Gastroesophageal sphincter (tissue), 3 donors: ENCODE measurements at regions not wholly inside any gene's neighbourhood (a gene's known extent, or its start where the extent isn't known, plus 50 kb on each side); places are given as distances from the start of the nearest gene placed in this dataset.

ENCODE experiments used
- POLR2AphosphoS5 ChIP-seq: sonication (generic); formaldehyde crosslinking; IDR thresholded peaks from one replicate; pipeline ENCODE4 v1.6.1; 2017; ENCODE audit warnings: antibody characterized with exemption
- TF ChIP-seq, protein P1 (sequence below), 4 experiments: fragments of 200-600 bp in 2 of 4; fragments of 450-650 bp in 2 of 4; sonication (generic) in 1 of 4; IDR thresholded peaks; one replicate each; pipeline ENCODE4 v1.5.1; 2017 to 2019; ENCODE audit warnings: antibody characterized with exemption in 4 of 4, mild to moderate bottlenecking in 2 of 4, moderate library complexity in 2 of 4

DNA sequence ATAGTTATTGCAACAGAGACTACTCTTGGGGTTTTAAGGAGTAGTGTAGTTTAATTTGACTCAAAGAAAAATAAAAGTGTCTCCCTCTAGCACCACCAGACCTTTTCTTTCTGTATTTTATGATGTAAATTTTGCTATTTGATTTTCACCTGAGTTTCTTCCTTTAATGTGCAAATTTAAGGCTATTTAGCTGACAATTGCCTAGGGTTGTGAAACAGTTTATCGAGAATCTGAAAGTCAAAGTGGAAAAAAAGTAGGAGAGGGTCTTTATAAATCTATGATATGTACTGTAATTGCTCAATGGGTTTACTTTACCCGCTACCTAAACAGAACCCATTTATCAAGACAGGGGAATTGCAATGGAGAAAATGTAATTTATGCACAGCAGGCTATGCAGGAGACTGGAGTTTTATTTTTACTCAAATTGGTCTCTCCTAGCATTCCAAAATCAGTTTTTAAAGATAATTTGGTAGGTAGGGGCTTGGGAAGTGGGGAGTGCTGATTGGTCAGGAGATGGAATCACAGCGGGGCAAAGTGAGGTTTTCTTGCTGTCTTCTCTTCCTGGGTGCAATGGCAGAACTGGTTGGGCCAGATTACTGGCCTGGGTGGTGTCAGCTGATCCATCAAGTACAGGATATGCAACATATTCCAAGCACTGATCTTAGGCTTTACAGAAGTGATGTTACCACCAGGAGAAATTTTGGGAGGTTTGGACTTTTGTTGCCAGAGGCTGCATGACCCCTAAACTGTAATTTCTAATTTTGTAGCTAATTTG lies 228.6 kb upstream of the TACR3 start:
- TF ChIP-seq, protein P1, sequence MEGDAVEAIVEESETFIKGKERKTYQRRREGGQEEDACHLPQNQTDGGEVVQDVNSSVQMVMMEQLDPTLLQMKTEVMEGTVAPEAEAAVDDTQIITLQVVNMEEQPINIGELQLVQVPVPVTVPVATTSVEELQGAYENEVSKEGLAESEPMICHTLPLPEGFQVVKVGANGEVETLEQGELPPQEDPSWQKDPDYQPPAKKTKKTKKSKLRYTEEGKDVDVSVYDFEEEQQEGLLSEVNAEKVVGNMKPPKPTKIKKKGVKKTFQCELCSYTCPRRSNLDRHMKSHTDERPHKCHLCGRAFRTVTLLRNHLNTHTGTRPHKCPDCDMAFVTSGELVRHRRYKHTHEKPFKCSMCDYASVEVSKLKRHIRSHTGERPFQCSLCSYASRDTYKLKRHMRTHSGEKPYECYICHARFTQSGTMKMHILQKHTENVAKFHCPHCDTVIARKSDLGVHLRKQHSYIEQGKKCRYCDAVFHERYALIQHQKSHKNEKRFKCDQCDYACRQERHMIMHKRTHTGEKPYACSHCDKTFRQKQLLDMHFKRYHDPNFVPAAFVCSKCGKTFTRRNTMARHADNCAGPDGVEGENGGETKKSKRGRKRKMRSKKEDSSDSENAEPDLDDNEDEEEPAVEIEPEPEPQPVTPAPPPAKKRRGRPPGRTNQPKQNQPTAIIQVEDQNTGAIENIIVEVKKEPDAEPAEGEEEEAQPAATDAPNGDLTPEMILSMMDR (IDR thresholded peaks at IDR 0.05), result no peak
- no peak for TF ChIP-seq POLR2AphosphoS5
